Stimulated activated CD4-positive, alpha-beta T cell treated with anti-CD3 and anti-CD28 coated beads, TNF-alpha, amount 100 ng/mL, for 24 hours (primary cell): ENCODE measurements at regions not wholly inside any gene's neighbourhood (a gene's known extent, or its start where the extent isn't known, plus 50 kb on each side); places are given as distances from the start of the nearest gene placed in this dataset.

Experiments used
- DNase-seq, 3 experiments: peaks; one replicate each; pipeline ENCODE4 v3.0.0-alpha.2; 2020; ENCODE audit warnings: low read depth in 3 of 3

- no peak for DNase-seq
Measured at GRCh38 chr4:65921180-65921579, 250.9 kb upstream of the EPHA5 start.

GRCh38 chr4:65918872-65919271 lies 248.6 kb upstream of the EPHA5 start:
- DNase-seq, result no peak

- no peak for DNase-seq
Measured at GRCh38 chr4:65918212-65918611, 247.9 kb upstream of the EPHA5 start.

- no peak for DNase-seq
Measured at GRCh38 chr4:65917486-65917885, 247.2 kb upstream of the EPHA5 start.

- DNase-seq, result no peak
Measured at GRCh38 chr4:65911720-65912119, 241.4 kb upstream of the EPHA5 start.

- DNase-seq, result no peak
Measured at GRCh38 chr4:65893957-65894755, 223.9 kb upstream of the EPHA5 start.

- no peak for DNase-seq
Measured at GRCh38 chr4:65893271-65893670, 223.0 kb upstream of the EPHA5 start.

- no peak for DNase-seq
Measured at GRCh38 chr4:65880594-65880993, 210.3 kb upstream of the EPHA5 start.

- no peak for DNase-seq
Measured at GRCh38 chr4:65868096-65868824, 198.0 kb upstream of the EPHA5 start.

GRCh38 chr4:65865489-65865888 lies 195.2 kb upstream of the EPHA5 start:
- DNase-seq, result no peak

GRCh38 chr4:65861993-65862392 lies 191.7 kb upstream of the EPHA5 start:
- no peak for DNase-seq

- DNase-seq, result no peak
Measured at GRCh38 chr4:65845199-65845773, 175.0 kb upstream of the EPHA5 start.

- no peak for DNase-seq
Measured at GRCh38 chr4:65839164-65839931, 169.1 kb upstream of the EPHA5 start.

GRCh38 chr4:65834707-65835106 lies 164.4 kb upstream of the EPHA5 start:
- DNase-seq, result no peak

- no peak for DNase-seq
Measured at GRCh38 chr4:65831828-65832227, 161.5 kb upstream of the EPHA5 start.

- DNase-seq, result no peak
Measured at GRCh38 chr4:65825116-65825753, 154.9 kb upstream of the EPHA5 start.

GRCh38 chr4:65819192-65819591 lies 148.9 kb upstream of the EPHA5 start:
- DNase-seq, result no peak

- no peak for DNase-seq
Measured at GRCh38 chr4:65805936-65806335, 135.6 kb upstream of the EPHA5 start.

GRCh38 chr4:65799513-65799912 lies 129.2 kb upstream of the EPHA5 start:
- no peak for DNase-seq

GRCh38 chr4:65798498-65799127 lies 128.3 kb upstream of the EPHA5 start:
- DNase-seq, result no peak

- DNase-seq, result no peak
Measured at GRCh38 chr4:65791812-65792308, 121.6 kb upstream of the EPHA5 start.
